Left lobe of liver (tissue), 2 donors: ENCODE measurements at regions not wholly inside any gene's neighbourhood (a gene's known extent, or its start where the extent isn't known, plus 50 kb on each side); places are given as distances from the start of the nearest gene placed in this dataset.
A peak's percentile ranks its signal among the peaks of the same experiment; 100 is the strongest.

Source experiments
- ATAC-seq: fragments of 200-7000 bp; cut with Tn5 transposase; one replicate; pipeline ENCODE4 v1.9.1; 2020; ENCODE audit warnings: mild to moderate bottlenecking, moderate library complexity
- DNase-seq: peaks from one replicate; pipeline ENCODE4 v3.0.0-alpha.2; 2020; ENCODE audit warnings: low spot score
- donor health status: DM: no; HTN: no; CAD: no; lungs with moderate emphysema.
- donor health status: DM: no; HTN: yes; CAD: no.

DNA sequence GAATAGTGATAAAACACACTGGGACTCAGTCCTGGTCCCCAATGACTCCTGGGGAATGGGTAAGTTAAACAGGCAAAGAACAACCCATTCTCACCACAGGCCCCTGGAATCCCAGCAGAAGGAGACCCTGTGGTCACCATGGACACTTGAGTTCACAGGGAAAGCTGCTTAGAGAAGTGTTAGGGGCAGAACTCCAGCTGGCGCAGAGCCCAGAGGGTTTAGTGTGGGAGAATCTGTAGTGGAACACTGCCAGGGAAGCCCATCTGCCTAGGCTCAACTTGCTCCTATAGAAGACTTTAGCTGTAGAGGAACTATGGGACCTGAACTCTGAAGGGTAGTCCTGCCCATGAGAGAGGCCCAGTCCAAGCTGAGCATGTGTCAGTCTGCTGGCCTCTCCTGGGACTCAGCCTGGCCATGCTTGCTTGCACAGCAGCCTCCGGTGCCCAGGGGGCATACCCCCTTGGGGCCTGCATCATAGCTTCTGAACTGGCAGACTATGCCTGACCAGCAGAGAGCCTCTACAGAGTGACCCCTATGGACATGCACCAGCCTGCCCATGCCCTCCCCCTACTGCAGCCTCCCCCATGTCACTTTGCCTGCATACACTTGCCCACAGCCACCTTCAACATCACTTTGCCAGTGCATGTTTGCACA lies 343.5 kb downstream of the IDS start:
- DNase-seq (no peak), ATAC-seq (no peak)

DNA sequence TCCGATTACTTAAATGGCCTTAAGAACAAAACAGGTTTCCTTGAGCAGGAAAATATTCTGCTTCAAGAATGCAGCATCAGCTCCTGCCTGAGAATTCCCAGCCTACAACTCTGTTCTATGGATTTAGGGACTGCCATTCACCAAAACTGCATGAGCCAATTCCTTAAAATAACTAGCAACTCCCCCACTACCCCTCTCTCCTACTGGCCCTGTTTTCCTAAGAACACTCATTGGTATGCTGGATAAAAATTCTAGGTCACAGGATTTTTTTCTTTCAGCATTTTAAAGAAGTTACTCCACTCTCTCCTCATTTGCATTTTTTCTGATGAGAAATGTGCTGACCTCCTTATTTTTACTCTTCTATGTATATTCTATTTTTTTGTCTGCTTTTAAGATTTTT lies 347.1 kb downstream of the IDS start:
- ATAC-seq (no peak), DNase-seq (no peak)

DNA sequence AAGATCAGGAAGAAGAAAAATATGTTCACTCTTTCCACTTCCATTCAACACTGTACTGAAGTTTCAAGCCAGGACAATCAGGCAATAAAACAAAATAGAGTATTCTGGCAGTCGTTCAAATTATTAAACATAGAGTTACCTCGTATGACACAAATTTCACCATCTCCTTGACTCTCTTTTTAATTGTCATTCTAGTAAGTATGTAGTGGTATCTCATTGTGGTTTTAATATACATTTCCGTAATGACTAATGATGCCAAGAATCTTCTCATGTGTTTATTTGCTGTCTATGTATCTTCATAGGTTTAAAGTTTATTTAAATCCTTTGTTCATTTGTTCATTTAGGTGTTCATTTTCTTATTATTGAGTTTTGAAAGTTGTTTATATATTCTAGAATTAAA lies 352.2 kb downstream of the IDS start:
- no peak for DNase-seq
- ATAC-seq: no peak

DNA sequence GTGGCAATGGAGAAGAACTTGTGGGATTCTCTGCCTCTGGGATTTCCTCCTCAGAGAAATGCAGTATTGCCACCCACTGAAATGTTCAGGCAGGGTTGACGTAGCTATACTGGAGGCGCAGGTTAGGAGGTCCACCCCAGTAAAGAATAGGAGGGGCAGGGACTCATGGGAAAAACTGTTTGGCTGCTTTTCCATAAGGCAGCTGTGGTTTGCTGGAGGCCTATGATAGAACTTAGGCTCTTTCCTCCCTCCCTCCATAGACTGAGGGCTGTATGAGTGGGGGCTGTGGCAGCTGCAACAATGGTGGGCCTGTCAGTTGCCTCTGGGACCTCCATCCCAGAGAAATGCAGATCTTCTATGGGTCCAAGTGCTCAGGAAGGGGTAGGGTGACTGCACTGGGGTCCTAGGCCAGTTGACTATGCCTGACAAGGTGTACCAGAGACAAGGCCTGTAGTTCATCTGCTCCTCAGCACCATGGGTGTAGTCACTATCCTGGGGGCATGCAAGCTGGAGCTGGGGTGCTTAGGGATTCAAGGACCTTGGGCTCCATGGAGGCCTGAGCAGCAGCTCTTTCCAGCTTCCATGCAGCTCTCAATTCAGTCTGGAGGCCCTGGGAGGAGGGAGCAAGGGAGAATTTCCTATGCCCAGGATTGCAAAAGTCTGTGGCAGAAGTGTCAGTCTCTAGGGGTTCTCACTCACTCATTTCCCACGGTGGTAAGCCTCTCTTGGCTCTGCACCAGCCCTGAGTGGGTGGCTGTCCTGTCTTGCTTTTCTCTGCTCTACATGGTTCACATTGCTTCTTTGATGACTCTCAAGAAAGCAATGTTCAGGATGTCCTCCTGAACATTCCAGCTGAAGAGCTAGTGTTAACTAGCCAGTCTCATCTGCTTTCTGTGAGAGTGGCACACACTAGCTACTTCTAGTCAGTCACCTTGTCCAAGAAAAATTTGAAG lies 353.0 kb downstream of the IDS start:
- DNase-seq (no peak), ATAC-seq (no peak)

DNA sequence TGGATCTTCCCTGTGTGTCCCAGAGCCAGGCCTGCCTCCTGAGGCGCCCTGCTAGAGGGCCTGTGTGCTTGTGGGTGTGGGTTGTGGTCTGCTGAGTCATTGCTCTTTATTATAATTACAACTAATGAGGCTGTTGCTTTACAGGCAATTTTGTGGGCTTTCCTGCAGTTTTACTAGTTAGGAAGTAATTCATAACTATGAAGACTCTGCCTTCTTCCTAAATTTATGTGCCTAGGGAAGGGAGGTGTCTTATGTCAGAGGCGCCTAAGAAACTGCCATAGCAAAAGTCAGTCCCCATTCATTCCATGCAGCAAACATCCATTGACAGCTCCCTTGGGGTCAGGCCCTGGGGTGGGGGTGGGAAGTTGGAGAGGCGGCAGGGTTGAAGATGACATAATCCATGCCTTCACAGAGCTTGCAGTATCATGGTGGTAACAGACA lies 359.2 kb downstream of the IDS start:
- no peak for ATAC-seq
- no peak for DNase-seq

DNA sequence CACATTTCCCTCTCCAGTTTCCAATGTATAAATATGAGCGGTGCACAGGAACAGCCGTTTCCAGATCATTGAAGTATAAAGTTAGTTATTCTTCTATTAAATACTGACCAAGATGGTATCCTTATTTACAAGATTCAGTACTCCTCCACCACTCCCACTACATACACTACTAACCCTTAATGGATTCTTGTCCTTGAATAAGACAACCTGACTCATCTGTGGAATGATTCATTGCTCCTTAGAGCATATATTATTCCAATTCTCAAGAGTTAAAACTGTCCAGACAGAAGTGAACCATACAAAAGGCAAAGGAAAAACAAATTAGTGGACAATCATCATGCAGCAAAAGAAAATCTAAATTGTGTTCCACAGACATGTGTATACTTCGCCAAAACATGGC lies 373.3 kb downstream of the IDS start:
- no peak for DNase-seq

DNA sequence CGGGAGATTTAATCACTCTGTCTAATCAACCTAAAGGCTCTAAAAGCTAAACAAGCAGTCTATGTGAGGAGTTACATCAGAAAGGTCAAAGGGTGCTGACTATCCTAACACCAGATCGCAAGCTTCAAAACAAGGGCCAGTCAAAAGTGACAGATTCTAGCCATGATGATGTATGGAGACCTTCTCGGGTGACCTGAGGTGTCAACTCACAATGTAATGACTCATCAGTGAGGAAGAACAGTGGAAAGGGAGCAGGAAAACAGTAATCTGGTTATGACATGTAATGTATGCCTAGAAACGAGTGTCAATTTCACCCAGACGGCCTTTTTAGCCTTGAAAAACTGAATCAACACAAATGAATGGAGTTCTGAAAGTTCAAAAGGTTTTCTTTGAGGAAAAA lies 375.3 kb downstream of the IDS start:
- ATAC-seq (no peak), DNase-seq (no peak)

More for the DNA sequence above, 373.3 kb downstream of the IDS start:
- no peak for ATAC-seq

DNA sequence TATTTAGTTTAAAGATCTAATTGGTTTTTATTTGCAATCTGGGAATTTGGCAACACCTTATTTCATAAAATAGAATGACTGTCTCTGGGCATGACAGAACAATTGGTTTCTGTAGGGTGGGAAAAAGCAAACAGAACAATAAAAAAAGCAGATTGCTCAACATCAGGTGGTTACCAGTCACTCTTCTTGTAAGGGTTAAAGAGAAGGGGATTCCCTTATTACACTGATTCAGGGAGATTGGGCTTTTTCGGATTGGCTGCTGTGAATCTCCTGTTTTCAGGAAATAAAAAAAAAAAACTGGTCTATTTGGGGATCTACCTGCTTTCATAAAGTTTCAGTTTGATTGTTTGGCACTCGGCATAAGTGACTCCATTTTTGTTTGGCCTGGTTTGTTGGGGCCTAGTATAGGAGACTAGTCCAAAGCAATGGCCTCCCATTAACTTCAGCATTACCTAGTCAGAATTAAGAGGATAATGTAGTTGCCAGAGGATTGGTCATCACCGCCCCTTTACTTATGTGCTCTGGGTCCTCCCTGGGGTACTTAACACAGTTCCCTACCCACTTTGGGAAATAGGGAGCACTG lies 380.5 kb downstream of the IDS start:
- DNase-seq: no peak
- no peak for ATAC-seq

DNA sequence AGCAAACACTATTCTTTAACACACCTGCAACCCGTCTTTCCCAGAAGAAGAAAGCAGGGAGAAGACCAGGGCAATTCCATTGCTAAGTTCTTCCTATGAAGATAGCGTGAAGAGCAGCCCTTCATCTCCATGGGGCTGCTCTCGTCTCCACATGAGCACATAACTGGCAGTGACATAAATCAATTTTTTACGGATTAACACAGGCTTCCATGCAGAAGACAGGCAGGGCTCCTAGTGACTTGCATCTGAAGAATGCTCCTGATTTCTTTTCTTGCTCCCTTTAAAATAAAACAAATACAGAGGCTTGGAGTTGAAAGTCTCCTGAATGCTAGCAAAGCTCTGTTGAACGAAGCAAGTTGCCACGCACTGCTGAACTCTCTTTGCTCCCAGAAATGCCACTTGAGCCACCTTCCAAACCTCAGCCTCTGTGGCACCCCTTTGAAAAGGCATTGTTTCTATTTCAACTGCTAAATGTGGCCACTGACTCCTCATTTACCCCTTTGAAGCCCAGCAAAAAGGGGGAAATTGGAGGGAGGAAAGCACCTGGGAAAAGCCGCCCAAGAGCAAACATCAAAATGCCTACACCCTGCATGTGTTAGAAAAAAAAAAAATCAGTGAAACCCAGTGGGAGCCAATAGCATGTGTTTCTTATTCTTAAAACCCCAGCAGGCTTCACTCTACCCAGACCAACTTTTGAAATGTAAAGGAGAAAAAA lies 383.7 kb downstream of the IDS start:
- DNase-seq (no peak), ATAC-seq (no peak)

DNA sequence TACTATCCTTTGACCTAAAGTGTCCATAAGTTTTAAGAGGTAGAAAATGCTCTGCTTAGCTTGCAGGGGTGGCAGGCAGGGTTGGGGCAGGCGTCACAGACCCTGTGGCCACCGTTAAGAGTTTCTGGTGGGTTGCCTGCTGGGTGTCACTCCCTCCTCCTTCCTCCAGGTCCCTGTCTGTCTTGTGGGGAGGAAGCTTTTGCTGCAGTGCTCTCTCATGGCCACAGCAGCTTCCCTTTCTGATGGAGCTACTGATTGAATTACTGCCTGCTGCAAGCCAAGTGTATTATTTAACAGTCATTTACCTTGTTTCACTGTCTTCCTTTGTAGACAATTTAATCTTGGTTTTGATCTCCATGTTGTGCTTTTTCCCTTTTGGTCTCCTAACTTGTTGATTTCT lies 384.6 kb downstream of the IDS start:
- ATAC-seq (no peak), DNase-seq (no peak)

DNA sequence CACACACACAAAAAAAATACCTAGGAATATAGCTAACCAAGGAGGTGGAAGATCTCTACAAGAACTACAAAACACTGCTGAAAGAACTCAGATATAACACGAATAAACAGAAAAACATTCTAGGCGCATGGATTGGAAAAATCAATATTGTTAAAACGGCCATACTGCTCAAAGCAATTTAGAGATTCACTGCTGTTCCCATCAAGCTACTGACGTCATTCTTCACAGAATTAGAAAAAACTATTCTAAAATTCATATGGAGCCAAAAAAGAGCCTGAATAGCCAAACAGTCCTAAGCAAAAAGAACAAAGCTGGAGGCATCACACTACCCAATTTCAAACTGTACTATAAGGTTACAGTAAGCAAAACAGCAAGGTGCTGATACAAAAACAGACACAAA lies 390.2 kb downstream of the IDS start:
- ATAC-seq: no peak

DNA sequence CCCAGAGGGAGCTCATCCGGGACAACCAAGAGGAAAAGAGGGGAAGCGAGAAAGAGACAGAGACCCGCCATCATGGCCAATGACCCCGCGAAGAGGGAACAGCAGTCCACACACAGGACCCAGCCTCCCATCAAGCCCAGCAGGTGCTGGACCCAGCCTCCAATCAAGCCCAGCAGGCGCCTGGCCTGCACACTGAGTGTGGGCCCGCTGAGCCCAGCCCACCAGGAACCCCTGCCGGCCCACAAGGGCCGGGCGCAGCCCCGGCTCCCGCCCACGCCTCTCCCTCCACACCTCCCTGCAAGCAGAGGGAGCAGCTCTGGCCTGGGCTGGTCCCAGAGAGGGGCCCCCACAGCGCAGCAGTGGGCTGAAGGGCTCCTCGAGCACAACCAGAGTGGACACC lies 391.1 kb downstream of the IDS start:
- DNase-seq: no peak
- ATAC-seq: no peak

More for the DNA sequence above, 390.2 kb downstream of the IDS start:
- DNase-seq: no peak

DNA sequence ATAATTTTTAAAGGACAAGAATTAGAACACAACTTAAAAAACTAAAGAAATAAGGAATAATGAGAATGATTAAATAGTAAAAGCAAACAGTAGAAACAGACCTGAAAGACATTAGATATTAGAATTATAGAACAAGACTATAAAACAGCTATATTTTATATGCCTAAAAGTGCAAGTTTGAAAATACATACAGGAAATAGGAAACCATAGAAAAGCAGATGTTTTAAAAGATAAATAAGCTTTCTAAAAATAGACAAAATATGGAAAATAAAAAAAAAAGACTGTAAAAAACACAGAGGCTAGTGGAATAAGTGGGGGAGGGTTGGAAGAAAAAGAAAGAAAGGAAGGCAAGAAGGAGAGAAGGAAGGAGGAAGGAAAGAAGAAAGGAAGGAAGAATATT lies 407.3 kb downstream of the IDS start:
- DNase-seq: no peak
- ATAC-seq: no peak

DNA sequence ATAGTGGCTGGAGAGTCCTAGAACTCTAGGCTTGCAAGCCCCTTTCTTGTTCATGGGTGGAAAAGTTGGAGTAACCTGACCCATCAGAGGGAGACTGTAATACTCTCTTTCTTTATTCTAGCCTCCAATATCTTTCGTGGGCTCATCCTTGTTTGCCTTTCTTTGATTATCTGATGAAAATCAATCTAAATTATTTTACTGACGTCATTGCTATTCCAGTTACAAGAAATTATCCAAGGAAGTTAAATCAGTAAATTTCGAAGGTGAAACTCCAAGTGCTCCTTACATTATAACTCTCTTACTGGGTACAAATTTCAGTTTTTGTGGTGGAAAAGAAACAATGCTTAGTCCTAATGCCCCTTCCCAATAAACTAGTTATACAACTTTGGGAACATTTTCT lies 412.9 kb downstream of the IDS start:
- DNase-seq (no peak), ATAC-seq (no peak)

DNA sequence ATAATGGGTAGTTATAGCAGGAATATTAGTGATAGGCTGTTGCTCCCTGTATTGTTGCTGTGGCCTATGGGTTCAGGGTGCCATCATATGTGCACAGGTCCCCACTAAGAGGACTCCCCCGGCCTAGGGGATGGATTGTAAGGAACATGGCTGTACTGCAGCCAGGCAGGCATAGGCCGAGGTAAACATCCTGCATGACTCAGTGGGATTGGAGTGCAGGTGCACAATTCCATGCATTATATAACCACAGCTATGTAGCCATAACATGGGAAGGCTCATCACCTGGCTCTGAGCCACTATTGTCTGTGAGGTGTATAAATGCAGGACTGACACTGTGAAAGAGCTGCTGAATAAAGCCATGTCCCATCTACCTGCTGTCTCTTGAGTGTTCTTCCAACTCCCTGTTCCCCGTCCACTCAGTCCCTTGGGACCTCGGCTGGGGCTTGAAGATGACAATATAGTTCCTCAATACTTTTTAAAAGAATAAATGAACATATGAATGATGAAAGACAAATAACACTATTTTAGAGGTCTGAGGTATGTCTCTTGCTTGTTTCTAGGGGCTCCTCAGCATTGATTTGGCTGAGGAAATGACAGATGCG lies 425.2 kb downstream of the IDS start:
- ATAC-seq: no peak
- no peak for DNase-seq

DNA sequence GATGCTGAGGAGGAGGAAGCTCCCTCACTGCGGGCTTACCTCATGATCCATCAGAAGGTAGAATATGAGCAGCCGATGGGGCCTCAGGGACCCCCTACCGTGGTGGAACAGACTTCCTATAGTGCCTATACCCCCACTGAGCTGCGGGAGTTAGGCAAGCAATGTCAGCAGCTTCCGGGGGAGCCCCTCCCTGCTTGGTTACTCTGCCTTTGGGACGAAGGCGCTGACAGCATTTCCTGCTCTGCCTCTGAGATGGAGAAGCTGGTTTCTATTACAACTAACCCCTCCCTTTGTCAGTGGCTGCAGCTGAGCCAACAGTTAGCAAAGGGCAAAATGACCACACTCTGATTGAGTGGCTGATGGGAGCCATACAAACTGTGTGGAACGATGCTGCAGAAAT lies 430.7 kb downstream of the IDS start:
- DNase-seq (no peak), ATAC-seq (peak; percentile 18)

DNA sequence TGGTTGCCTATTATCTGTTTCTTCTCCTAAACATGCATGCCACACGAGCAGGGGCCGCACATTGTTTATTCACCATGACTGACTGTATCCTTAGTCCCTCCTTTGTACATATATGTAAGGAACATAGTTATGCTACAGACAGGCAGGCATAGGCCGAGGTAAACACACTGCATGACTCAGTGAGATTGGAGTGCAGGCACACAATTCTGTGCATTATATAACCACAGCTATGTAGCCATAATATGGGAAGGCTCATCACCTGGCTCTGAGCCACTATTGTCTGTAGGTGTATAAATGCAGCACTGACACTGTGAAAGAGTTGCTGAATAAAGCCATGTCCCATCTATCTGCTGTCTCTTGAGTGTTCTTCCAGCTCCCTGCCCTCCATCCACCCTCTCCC lies 431.6 kb downstream of the IDS start:
- ATAC-seq (no peak), DNase-seq (no peak)

DNA sequence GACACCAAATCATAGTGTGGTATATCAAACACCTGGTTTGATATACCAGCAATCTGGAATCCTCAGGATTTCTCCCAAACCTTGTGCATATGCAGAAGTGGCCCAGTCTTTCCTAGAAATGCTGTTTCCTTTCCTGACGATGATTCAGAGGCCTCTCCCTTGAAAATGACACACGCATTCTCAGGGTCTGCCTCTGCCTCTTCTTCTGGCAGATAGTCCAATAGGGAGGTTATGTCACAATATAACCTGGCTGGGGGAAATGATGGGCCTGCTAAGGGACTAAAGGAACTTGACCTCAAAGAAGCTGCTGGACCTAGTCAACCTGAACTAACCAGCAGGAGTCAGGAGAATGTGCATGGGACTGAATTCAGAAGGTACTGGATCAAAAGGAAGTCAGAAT lies 435.2 kb downstream of the IDS start:
- ATAC-seq: no peak
- no peak for DNase-seq

DNA sequence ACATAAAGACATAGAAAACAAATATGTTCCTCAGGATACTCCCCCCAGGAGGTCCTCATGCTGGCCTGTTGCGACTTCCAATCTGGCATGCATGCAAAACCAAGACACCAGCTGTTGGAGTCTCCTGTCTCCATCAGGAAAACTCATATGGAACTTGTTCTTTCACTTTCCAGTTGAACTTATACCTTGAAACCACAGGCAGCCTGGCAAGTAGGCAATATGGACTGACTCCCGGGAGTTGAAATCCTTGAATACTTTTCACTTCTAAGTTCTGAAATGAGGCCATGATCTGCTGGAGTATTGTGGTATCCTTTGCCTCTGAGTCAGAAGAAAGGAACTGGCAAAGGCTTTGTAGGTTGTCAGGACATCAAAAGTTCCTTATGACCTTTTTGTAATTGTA lies 444.2 kb downstream of the IDS start:
- no peak for DNase-seq
- ATAC-seq: no peak
